Panc1 (cell line): ENCODE measurements at regions not wholly inside any gene's neighbourhood (a gene's known extent, or its start where the extent isn't known, plus 50 kb on each side); places are given as distances from the start of the nearest gene placed in this dataset.

ENCODE experiments used
- ATAC-seq: fragments of 200-7000 bp; cut with Tn5 transposase; 2 replicates; pipeline ENCODE4 v1.9.1; 2020; ENCODE audit warnings: mild to moderate bottlenecking, moderate library complexity
- BruUV-seq: library from RNA; stranded (reverse); fragments of 400-500 nt; replicated peaks from 2 replicates; lab custom pipeline; 2021; lab: Mats Ljungman, UMichigan
- CTCF ChIA-PET: fragments of 300-600 bp; sonication (Branson Sonifier 250); formaldehyde crosslinking; loops from one replicate; lab custom pipeline; 2022; ENCODE audit warnings: antibody characterized with exemption; lab: Charles Lee
- POLR2A ChIA-PET: fragments of 300-600 bp; sonication (Branson Sonifier 250); formaldehyde crosslinking; loops from one replicate; lab custom pipeline; 2022; ENCODE audit warnings: antibody characterized with exemption; lab: Charles Lee
- DNase-seq: peaks from one replicate; pipeline ENCODE4 v3.0.0-alpha.2; 2010; ENCODE audit warnings: low read depth, low spot score
- H3K27ac ChIP-seq: 2 replicates; pipeline ENCODE4 v1.5.1; 2011; ENCODE audit warnings: mild to moderate bottlenecking, low read length, inconsistent platforms
- H3K27me3 ChIP-seq: fragments of 200-500 bp; sonication (Bioruptor generic); 2 replicates; pipeline ENCODE4 v1.6.0; 2014; ENCODE audit warnings: low read length, inconsistent platforms; ENCODE audit not compliant: control insufficient read depth, insufficient read depth
- H3K36me3 ChIP-seq: fragments of 200-500 bp; sonication (Bioruptor generic); 2 replicates; pipeline ENCODE4 v1.5.1; 2014; ENCODE audit warnings: inconsistent platforms, mild to moderate bottlenecking, low read length, moderate library complexity; ENCODE audit not compliant: control insufficient read depth, insufficient read depth
- H3K4me1 ChIP-seq: 2 replicates; pipeline ENCODE4 v1.5.1; 2011; ENCODE audit warnings: inconsistent platforms, mild to moderate bottlenecking, low read length, moderate library complexity; ENCODE audit not compliant: control insufficient read depth, insufficient read depth
- H3K4me3 ChIP-seq, 2 experiments: 2 replicates each; pipeline ENCODE4 v1.5.1; 2011 to 2012; ENCODE audit warnings: low read depth in 2 of 2, low read length in 2 of 2, mild to moderate bottlenecking in 2 of 2, inconsistent platforms in 1 of 2, moderate library complexity in 1 of 2
- H3K9me3 ChIP-seq: fragments of 200-500 bp; sonication (Bioruptor generic); 2 replicates; pipeline ENCODE4 v1.5.1; 2014; ENCODE audit warnings: low read depth, mild to moderate bottlenecking, inconsistent platforms, low read length, moderate library complexity; ENCODE audit not compliant: control insufficient read depth, insufficient read depth
- POLR2AphosphoS5 ChIP-seq: IDR thresholded peaks from 2 replicates; pipeline ENCODE4 v1.6.1; 2012; ENCODE audit warnings: mild to moderate bottlenecking, low read depth, low read length, moderate library complexity
- SIN3A ChIP-seq: IDR thresholded peaks from 2 replicates; pipeline ENCODE4 v1.6.1; 2012; ENCODE audit warnings: low read depth, mild to moderate bottlenecking, low read length, moderate library complexity, borderline replicate concordance; ENCODE audit not compliant: insufficient read depth
- TCF7L2 ChIP-seq: IDR thresholded peaks from 2 replicates; pipeline ENCODE4 v1.6.1; 2011; ENCODE audit warnings: mild to moderate bottlenecking, low read depth, low read length, inconsistent platforms
- in situ Hi-C: cut with HindIII; loops from 2 replicates; pipeline ENCODE4 v1.10.0; 2016; ENCODE audit warnings: low sequenced_read_pairs, low pct_unique_long_range_greater_than_20kb
- intact Hi-C: fragments of 100-400 bp; cut with micrococcal nuclease; formaldehyde crosslinking; loops from one replicate; pipeline ENCODE4 v1.10.0; 2022; ENCODE audit not compliant: unreplicated experiment
- TF ChIP-seq, protein P1 (sequence below): fragments of 450-650 bp; IDR thresholded peaks from 2 replicates; pipeline ENCODE4 v1.5.1; 2017; ENCODE audit warnings: mild to moderate bottlenecking
- TF ChIP-seq, protein P2 (sequence below), 2 experiments: IDR thresholded peaks; 2 replicates each; pipeline ENCODE4 v1.6.1; 2011 to 2012; ENCODE audit warnings: low read depth in 2 of 2, control low read depth in 1 of 2, low read length in 1 of 2, mild to moderate bottlenecking in 1 of 2, moderate library complexity in 1 of 2; ENCODE audit not compliant: insufficient read depth in 1 of 2

DNA sequence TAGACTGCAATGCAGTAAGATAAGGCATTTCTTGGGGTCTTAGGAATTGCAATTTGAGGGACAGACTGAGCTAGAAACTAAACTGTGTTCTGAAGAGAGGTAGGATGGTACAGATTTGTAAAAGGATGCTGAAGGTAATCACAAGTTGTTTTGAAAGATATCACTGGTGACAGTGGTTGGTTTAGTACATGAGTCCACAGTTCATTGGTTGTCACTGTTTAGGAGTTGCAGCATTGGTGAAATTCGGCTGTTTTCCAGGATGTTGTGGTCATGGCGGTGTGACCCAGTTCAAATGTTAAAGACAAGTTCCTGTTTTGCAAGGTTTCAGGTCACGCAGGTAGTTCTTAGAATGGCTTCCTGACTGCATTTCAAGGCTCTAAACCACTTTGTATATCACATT, 292.8 kb upstream of the B3GALT2 start:
- no TSS peak for BruUV-seq
- POLR2A ChIA-PET, result no interaction called here
- Histone ChIP-seq H3K4me3 (no peak overlapping the region), H3K9me3 (no peaks in the 10 kb centered on the region), H3K27me3 (no peaks in the 10 kb centered on the region), H3K27ac (no peak overlapping the region), H3K36me3 (no peaks in the 10 kb centered on the region), H3K4me1 (no peaks in the 10 kb centered on the region)
- in situ Hi-C loops (no loop called here), intact Hi-C loops (no loop called here)
- DNase-seq (no peak), ATAC-seq (no peak)
- TF ChIP-seq, protein P1, sequence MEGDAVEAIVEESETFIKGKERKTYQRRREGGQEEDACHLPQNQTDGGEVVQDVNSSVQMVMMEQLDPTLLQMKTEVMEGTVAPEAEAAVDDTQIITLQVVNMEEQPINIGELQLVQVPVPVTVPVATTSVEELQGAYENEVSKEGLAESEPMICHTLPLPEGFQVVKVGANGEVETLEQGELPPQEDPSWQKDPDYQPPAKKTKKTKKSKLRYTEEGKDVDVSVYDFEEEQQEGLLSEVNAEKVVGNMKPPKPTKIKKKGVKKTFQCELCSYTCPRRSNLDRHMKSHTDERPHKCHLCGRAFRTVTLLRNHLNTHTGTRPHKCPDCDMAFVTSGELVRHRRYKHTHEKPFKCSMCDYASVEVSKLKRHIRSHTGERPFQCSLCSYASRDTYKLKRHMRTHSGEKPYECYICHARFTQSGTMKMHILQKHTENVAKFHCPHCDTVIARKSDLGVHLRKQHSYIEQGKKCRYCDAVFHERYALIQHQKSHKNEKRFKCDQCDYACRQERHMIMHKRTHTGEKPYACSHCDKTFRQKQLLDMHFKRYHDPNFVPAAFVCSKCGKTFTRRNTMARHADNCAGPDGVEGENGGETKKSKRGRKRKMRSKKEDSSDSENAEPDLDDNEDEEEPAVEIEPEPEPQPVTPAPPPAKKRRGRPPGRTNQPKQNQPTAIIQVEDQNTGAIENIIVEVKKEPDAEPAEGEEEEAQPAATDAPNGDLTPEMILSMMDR, result no peak
- TF ChIP-seq TCF7L2 (no peak), POLR2AphosphoS5 (no peak), SIN3A (no peak)
- TF ChIP-seq, protein P2, sequence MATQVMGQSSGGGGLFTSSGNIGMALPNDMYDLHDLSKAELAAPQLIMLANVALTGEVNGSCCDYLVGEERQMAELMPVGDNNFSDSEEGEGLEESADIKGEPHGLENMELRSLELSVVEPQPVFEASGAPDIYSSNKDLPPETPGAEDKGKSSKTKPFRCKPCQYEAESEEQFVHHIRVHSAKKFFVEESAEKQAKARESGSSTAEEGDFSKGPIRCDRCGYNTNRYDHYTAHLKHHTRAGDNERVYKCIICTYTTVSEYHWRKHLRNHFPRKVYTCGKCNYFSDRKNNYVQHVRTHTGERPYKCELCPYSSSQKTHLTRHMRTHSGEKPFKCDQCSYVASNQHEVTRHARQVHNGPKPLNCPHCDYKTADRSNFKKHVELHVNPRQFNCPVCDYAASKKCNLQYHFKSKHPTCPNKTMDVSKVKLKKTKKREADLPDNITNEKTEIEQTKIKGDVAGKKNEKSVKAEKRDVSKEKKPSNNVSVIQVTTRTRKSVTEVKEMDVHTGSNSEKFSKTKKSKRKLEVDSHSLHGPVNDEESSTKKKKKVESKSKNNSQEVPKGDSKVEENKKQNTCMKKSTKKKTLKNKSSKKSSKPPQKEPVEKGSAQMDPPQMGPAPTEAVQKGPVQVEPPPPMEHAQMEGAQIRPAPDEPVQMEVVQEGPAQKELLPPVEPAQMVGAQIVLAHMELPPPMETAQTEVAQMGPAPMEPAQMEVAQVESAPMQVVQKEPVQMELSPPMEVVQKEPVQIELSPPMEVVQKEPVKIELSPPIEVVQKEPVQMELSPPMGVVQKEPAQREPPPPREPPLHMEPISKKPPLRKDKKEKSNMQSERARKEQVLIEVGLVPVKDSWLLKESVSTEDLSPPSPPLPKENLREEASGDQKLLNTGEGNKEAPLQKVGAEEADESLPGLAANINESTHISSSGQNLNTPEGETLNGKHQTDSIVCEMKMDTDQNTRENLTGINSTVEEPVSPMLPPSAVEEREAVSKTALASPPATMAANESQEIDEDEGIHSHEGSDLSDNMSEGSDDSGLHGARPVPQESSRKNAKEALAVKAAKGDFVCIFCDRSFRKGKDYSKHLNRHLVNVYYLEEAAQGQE (IDR thresholded peaks at IDR 0.05; ENCODE audit: insufficient read depth in 1 of 2, low read depth in 2 of 2, low read length in 1 of 2), result no peak
- CTCF ChIA-PET, result no interaction called here

DNA sequence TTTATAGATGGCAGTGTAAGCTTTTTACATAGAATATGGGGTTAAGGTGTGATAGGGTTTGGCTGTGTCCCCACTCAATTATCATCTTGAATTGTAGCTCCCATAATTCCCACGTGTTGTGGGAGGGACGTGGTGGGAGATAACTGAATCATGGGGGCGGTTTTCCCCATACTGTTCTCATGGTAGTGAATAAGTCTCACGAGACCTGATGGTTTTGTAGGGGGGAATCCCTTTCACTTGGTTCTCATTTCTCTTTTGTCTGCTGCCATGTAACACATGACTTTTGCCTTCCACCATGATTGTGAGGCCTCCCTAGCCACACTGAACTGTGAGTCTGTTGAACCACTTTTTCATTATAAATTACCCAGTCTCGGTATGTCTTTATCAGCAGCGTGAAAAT, 290.3 kb upstream of the B3GALT2 start:
- Histone ChIP-seq H3K27ac (no peak overlapping the region), H3K36me3 (no peaks in the 10 kb centered on the region), H3K27me3 (no peaks in the 10 kb centered on the region), H3K4me1 (no peaks in the 10 kb centered on the region), H3K9me3 (no peaks in the 10 kb centered on the region), H3K4me3 (no peak overlapping the region)
- no TSS peak for BruUV-seq
- ChIA-PET POLR2A (no interaction called here), CTCF (no interaction called here)
- intact Hi-C loops, result no loop called here
- TF ChIP-seq, protein P1, result no peak
- no peak for TF ChIP-seq POLR2AphosphoS5
- no peak for TF ChIP-seq TCF7L2
- no peak for TF ChIP-seq SIN3A
- TF ChIP-seq, protein P2 (IDR thresholded peaks at IDR 0.05; ENCODE audit: insufficient read depth in 1 of 2, low read depth in 2 of 2, low read length in 1 of 2), result no peak
- DNase-seq (no peak), ATAC-seq (no peak)
- in situ Hi-C loops, result no loop called here
